Activated T-cell treated with anti-CD3 and anti-CD28 coated beads for 48 hours (primary cell): ENCODE measurements at regions not wholly inside any gene's neighbourhood (a gene's known extent, or its start where the extent isn't known, plus 50 kb on each side); places are given as distances from the start of the nearest gene placed in this dataset.

Experiments
- DNase-seq: peaks from one replicate; pipeline ENCODE4 v3.0.0-alpha.2; 2020; ENCODE audit warnings: low read depth

- no peak for DNase-seq
Measured at GRCh38 chr2:38509947-38510326, 92.8 kb downstream of the HNRNPLL start.

DNA sequence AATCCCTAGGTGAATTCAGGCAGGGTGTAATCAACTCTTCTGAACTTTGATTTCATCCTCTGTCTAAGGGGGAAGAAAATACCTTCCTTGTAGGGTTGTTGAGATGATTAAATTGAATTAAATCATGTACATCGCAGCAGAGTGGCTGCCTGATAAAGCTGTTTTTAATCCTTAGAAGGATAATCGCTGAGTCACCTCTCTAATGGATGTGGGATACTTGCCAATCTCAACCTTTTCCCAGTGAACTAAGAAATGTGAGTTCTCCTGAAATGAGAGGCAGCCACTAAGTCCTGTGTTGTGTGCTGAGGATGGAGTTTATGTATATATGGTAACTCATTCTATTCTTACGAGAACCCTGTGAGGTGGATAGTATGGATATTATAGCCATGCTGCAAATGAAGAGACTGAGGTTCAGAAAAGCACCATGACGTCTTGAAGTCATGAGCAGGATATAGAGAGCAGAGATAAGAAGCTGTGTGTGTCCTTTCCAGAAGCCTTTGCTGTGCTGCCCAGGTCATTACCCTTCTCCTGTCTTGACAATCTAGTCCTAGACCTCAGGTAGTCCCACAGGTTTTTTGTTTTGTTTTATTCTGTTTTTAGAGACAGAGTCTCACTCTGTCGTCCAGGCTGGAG is 93.3 kb downstream of the HNRNPLL start:
- no peak for DNase-seq

DNA sequence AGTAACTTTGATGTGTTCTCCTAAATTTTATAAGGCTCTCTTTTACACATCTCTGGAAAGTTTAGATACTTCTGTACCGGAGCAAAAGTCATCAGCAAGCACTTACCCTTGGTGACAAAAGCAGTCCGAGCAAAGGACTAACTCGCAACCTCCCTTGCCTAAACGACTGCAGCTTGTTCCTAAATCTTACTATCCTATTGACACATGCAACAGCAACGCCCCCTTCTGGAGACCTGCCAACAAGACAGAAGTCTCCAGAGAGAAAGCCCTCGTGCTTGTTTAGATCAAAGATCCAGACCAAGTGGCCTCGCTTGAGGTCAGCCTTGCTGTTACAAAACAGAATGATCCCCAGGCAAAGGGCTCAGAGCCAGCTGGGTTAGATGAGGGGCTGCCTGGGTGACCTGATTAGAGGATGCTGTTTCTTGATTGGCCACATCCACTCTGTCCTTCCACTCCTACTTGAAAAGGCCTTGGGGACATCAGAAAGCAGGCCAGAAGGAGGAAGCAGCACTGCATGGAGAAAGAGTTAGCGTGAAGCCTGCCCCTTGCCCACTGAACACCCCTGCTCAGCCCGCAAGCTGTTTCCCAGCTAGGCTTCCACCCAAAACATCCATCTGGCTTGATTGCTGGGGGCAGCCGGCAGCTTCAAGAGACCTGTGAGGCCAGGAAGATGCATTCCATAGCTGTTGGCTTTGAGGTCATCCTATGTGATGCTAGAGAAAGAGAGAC is 94.3 kb downstream of the HNRNPLL start:
- peak; percentile 74 for DNase-seq

DNA sequence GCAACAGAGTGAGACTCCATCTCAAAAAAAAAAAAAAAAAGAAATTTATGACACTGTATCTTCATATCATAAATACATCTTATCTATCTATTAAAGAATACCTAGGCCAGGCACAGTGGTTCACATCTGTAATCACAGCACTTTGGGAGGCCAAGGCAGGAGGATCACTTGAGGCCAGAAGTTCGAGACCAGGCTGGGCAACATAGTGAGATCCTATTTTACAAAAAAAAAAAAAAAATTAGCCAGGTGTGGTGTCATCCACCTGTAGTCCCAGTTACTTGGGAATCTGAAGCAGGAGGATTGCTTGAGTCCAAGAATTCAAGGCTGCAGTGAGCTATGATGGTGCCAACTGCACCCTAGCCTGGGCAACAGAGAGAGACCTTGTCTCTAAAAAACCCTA is 95.0 kb downstream of the HNRNPLL start:
- DNase-seq = no peak

DNA sequence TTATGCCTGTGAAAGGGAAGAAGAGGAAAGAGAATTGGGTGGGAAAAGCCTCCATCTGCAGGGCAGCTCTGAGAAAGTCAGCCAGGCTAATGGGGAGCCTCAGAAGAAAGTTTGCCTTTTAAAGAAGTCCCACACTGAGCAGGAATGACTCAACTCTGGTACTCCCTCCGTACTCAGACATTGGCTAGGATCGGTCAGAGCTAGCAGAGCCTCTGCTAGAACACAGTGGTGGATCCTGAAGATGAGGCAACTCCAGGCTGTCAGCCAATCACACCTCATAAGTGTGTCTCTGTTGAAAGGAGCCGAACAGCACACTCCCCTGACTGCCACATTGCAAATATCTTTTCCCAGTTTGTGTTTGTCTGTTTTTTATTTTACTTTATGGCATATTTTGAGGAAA is 96.9 kb downstream of the HNRNPLL start:
- DNase-seq = no peak

- no peak for DNase-seq
Measured at GRCh38 chr2:38504169-38504568, 98.6 kb downstream of the HNRNPLL start.

- no peak for DNase-seq
Measured at GRCh38 chr2:38502107-38502506, 100.6 kb downstream of the HNRNPLL start.

DNA sequence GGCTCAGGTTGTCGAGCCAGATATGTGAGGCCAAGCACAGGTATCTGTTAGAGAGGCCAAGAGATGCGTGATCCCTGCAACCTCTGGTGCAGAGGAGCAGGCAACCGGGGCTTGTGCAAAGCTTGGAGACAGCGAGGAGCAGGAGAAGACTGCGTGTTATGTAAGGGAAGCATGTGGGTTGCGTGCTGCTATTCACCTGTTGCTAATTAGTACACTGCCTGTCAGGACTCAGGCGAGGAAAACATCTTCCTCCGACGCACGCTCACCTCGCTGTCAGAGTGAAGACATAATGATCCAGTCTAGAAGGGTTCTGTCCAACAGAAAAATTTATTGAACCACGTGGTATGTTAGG is 102.5 kb downstream of the HNRNPLL start:
- no peak for DNase-seq

- no peak for DNase-seq
Measured at GRCh38 chr2:38499548-38500282, 103.0 kb downstream of the HNRNPLL start.

DNA sequence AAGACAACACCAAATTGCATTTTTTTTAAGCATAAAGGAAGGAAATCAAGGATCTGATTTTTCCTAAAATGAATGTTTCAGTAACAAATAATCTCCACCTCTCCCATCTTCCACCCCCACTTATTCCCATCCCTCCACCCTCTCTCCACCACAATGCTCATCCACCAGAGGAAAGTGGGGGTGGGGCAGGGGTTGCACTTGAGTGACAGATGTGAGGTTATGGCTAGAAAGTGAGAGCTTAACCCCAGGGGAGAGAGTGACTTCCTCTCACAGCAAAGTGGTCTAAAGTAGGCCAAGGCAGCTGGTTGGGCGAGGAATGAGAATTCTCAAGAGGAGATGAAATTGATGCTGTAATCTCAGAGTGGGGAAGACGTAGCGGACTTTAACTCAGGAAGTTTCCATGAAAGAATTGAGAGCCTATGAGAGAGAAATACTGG is 104.7 kb downstream of the HNRNPLL start:
- no peak for DNase-seq

DNA sequence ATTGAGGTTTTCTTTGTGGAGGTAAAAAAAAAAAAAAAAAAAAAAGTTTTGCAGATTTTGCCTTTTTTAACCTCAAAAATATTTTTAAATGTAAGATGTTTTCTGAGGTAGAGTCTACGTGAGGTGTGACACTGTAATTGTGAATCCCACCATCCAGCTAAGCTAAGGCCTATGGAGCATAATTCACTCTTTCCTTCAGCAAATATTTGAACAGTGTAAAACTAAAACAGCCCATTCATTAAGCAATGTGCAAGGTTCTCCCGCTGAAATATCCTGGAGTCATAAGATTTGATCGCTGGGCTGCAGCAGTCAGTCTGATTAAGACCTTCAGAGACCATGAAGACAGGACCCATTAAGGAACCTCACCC is 105.1 kb downstream of the HNRNPLL start:
- no peak for DNase-seq

DNA sequence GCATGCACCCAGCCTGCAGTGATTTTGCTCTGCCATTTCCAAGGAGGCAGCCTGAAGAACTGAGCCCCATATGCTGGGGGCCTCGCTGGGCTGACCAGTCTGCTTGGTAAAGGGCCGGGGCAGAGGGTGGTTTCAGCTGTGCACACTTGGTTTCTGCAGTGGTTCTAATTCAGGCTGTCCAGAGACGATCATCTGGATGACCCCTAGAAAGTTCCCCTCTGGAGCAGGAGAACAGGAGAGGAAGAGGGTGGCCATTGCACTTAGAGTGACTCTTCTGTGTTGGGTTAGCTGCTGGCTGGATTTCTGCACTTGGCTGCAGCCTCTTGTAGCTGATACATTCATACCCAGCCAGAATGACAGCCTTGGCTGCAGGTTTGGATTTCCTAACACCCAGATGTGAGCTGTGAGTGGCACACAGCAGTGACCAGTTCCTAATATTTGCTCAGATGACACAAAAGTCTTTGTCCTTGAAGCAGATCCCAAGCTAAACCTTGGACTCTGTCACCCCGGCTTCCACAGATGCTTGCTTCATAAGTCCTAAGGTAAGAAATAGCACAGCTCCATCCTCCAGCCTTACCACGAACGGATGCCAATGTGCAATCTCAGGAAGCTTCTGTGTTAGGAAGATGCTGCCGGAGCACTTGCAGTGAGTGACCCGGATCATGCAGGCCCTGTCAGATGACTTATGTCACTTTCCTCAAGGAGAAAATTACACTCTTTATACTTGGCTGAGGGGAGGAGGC is 105.6 kb downstream of the HNRNPLL start:
- no peak for DNase-seq

- DNase-seq = no peak
Measured at GRCh38 chr2:38495880-38496279, 106.8 kb downstream of the HNRNPLL start.

- DNase-seq = no peak
Measured at GRCh38 chr2:38494394-38494793, 108.3 kb downstream of the HNRNPLL start.

GRCh38 chr2:38492042-38492615 is 110.6 kb downstream of the HNRNPLL start:
- no peak for DNase-seq

DNA sequence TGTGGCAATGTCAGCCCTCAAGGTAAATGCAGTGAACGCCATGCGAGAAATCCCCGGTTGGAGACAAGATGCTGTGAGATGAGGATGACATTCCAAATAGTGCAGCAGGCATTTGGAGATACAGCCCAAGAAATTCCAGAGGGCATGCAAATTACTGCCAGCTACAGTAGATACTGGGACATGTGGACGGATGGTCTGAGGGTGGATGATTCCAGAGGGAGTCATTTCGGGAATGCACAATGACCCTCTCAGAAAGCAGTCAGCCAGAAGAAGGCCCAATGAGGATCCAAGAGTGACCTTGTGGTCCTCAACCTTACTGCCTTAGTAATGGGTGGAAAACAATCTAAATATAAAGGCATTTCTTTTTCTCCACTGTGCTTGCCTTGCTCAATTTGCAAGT is 111.3 kb downstream of the HNRNPLL start:
- no peak for DNase-seq

- no peak for DNase-seq
Measured at GRCh38 chr2:38489846-38490245, 112.8 kb upstream of the ATL2 start.

DNA sequence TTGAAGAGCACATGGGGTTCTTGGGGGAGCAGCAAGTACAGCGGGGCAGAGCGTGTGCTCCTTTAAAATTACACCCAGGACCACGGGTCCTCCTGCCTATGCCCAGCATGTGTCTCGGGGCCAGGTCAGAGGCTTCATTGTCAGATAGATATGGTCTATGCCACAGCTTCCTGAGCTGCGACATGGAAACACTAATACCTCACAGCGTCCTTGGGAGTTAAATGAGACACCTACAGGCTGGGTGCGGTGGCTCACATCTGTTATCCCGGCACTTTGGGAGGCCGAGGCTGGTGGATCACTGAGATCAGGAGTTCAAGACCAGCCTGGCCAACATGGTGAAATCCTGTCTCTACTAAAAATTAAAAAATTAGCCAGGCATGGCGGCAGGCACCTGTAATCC is 110.8 kb upstream of the ATL2 start:
- no peak for DNase-seq

DNA sequence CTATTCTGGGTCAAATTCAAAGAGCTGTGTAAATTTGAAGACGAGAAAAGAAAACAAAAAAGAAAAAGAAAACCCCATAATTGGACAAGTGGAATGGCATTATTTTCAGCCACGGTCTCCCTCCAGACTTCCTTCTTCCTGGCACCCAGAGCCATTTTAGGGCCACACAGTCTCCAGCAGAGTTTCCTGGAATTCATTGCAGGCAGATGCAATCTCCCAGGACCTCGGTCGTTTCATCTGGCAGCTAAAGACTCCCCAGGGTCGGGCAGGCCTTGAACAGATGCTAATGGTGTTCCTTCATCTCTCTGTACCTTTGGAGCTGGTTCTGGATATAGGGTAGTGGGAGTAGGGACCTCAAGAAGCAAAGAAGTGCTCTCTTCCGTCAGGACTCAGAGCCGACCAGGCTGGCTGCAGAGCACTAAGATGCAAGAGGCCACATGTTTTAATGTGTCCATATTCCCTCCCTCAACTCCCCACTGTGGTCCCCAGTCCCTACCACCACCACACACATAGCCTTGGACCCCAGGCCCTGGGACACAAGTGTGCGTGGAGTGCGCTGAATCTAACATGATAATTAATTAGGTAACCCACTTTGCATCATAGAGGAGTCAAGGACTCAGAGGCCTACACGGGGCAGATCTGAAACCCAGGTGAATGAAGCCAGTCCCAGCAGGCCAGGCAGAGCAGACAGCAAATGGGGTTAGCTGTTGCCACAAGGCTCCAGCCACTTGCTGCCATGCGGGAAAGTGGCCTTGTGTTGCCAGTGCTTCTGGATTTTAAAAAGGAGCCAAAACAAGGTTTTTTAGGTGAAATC is 109.3 kb upstream of the ATL2 start:
- DNase-seq = no peak

- DNase-seq = no peak
Measured at GRCh38 chr2:38485734-38486133, 108.7 kb upstream of the ATL2 start.

GRCh38 chr2:38484957-38485356 is 107.9 kb upstream of the ATL2 start:
- no peak for DNase-seq
